H1 (cell line): ENCODE measurements at regions not wholly inside any gene's neighbourhood (a gene's known extent, or its start where the extent isn't known, plus 50 kb on each side); places are given as distances from the start of the nearest gene placed in this dataset.

Experiments used
- CTCF ChIA-PET: fragments of 300-600 bp; sonication (Branson Sonifier 250); formaldehyde crosslinking; loops from one replicate; lab custom pipeline; 2021; ENCODE audit not compliant: partially characterized antibody; lab: Charles Lee
- POLR2A ChIA-PET: fragments of 300-600 bp; sonication (Branson Sonifier 250); formaldehyde crosslinking; loops from one replicate; lab custom pipeline; 2021; ENCODE audit warnings: inconsistent platforms; ENCODE audit not compliant: partially characterized antibody; lab: Charles Lee
- DNase-seq, 2 experiments: peaks; one replicate each; pipeline versions ENCODE4 v3.0.0 to v3.0.0-alpha.2; 2010 to 2022; ENCODE audit warnings: low spot score in 2 of 2, low read depth in 1 of 2, mixed read lengths in 1 of 2
- FAIRE-seq: peaks from 2 replicates; lab custom pipeline; 2011; peaks lifted over from hg19 to GRCh38; lab: Jason Lieb, UNC
- H2AFZ ChIP-seq: 2 replicates; pipeline ENCODE4 v1.8.1; 2012; ENCODE audit warnings: low read length, inconsistent platforms
- H2AK5ac ChIP-seq: 2 replicates; pipeline ENCODE4 v1.6.1; 2013; ENCODE audit warnings: low read depth, low read length
- H2BK120ac ChIP-seq: replicated peaks from 2 replicates; pipeline ENCODE3; 2013; ENCODE audit warnings: low read depth, low read length, inconsistent platforms
- H2BK12ac ChIP-seq: 2 replicates; pipeline ENCODE4 v1.6.1; 2013; ENCODE audit warnings: low read depth, low read length
- H2BK15ac ChIP-seq: 2 replicates; pipeline ENCODE4 v1.6.1; 2013; ENCODE audit warnings: low read length
- H2BK20ac ChIP-seq: 2 replicates; pipeline ENCODE4 v1.6.1; 2013; ENCODE audit warnings: low read length
- H2BK5ac ChIP-seq: 2 replicates; pipeline ENCODE4 v1.6.1; 2013; ENCODE audit warnings: low read depth, low read length
- H3K14ac ChIP-seq: 2 replicates; pipeline ENCODE4 v1.6.1; 2013; ENCODE audit warnings: inconsistent platforms; ENCODE audit not compliant: insufficient read length
- H3K18ac ChIP-seq: 2 replicates; pipeline ENCODE4 v1.6.1; 2013; ENCODE audit warnings: low read length; ENCODE audit errors: extremely low read depth
- H3K23ac ChIP-seq: 2 replicates; pipeline ENCODE4 v1.6.1; 2013; ENCODE audit warnings: inconsistent platforms; ENCODE audit not compliant: insufficient read length
- H3K23me2 ChIP-seq: 2 replicates; pipeline ENCODE4 v1.6.1; 2013; ENCODE audit warnings: low read depth, low read length
- H3K27ac ChIP-seq: 2 replicates; pipeline ENCODE4 v1.6.1; 2011; ENCODE audit warnings: low read depth, low read length, inconsistent platforms
- H3K27me3 ChIP-seq, 4 experiments: replicated peaks in 1 of 4; 1 replicate in 1 of 4; 2 replicates in 3 of 4; pipeline versions ENCODE4 v1.6.1 to v1.8.1; 2011 to 2013; ENCODE audit warnings: low read length in 3 of 4, mild to moderate bottlenecking in 3 of 4, inconsistent platforms in 2 of 4, mixed read lengths in 2 of 4, moderate library complexity in 1 of 4; ENCODE audit not compliant: control insufficient read depth in 3 of 4, insufficient read depth in 3 of 4; ENCODE audit errors: extremely low read depth in 1 of 4
- H3K36me3 ChIP-seq, 4 experiments: 2 replicates each; pipeline versions ENCODE4 v1.6.1 to v1.8.1; 2011 to 2013; ENCODE audit warnings: mild to moderate bottlenecking in 4 of 4, low read length in 3 of 4, moderate library complexity in 2 of 4, control low read depth in 1 of 4, inconsistent platforms in 1 of 4; ENCODE audit not compliant: insufficient read depth in 4 of 4, control insufficient read depth in 2 of 4
- H3K4ac ChIP-seq: replicated peaks from 2 replicates; pipeline ENCODE3; 2013; ENCODE audit warnings: low read length, low read depth, mixed read lengths, inconsistent platforms; ENCODE audit not compliant: insufficient read length
- H3K4me1 ChIP-seq, 4 experiments: replicated peaks in 1 of 4; 1 replicate in 1 of 4; 2 replicates in 3 of 4; pipeline versions ENCODE4 v1.6.1 to v1.8.1; 2011 to 2013; ENCODE audit warnings: low read length in 3 of 4, inconsistent platforms in 2 of 4, mixed read lengths in 1 of 4; ENCODE audit not compliant: insufficient read depth in 4 of 4, control insufficient read depth in 3 of 4
- H3K4me2 ChIP-seq, 2 experiments: 2 replicates each; pipeline versions ENCODE4 v1.6.1 to v1.8.1; 2011 to 2013; ENCODE audit warnings: low read depth in 2 of 2, low read length in 2 of 2, control low read depth in 1 of 2, inconsistent platforms in 1 of 2, mild to moderate bottlenecking in 1 of 2; ENCODE audit not compliant: insufficient read depth in 1 of 2
- H3K4me3 ChIP-seq, 4 experiments: fragments of 200-600, 300-600 bp in 1 of 4; sonication (generic), shearing (Covaris generic), sonication (Bioruptor Twin) in 1 of 4; 2 replicates each; pipeline versions ENCODE4 v1.5.1 to v1.8.1; 2011 to 2016; ENCODE audit warnings: low read length in 4 of 4, low read depth in 3 of 4, control low read depth in 2 of 4, inconsistent platforms in 2 of 4, mild to moderate bottlenecking in 2 of 4, mixed read lengths in 1 of 4, moderate library complexity in 1 of 4; ENCODE audit not compliant: insufficient read depth in 2 of 4; ENCODE audit errors: extremely low read depth in 1 of 4
- H3K56ac ChIP-seq: replicated peaks from 2 replicates; pipeline ENCODE3; 2013; ENCODE audit warnings: low read depth, mild to moderate bottlenecking, mixed read lengths, low read length, inconsistent platforms; ENCODE audit not compliant: insufficient read length
- H3K79me1 ChIP-seq: 2 replicates; pipeline ENCODE4 v1.6.1; 2013; ENCODE audit warnings: low read depth, low read length, control low read depth
- H3K79me2 ChIP-seq, 2 experiments: 2 replicates each; pipeline versions ENCODE4 v1.6.1 to v1.8.1; 2012 to 2013; ENCODE audit warnings: low read length in 2 of 2, mild to moderate bottlenecking in 2 of 2, inconsistent platforms in 1 of 2; ENCODE audit not compliant: insufficient read depth in 2 of 2, control insufficient read depth in 1 of 2
- H3K9ac ChIP-seq, 4 experiments: replicated peaks in 1 of 4; 1 replicate in 1 of 4; 2 replicates in 3 of 4; pipeline versions ENCODE4 v1.6.1 to v1.8.1; 2011 to 2013; ENCODE audit warnings: low read depth in 3 of 4, low read length in 3 of 4, control low read depth in 2 of 4, mild to moderate bottlenecking in 2 of 4, moderate library complexity in 2 of 4, inconsistent platforms in 1 of 4; ENCODE audit errors: extremely low read depth in 1 of 4
- H3K9me3 ChIP-seq, 2 experiments: 2 replicates each; pipeline versions ENCODE4 v1.6.1 to v1.8.1; 2012 to 2013; ENCODE audit warnings: mild to moderate bottlenecking in 2 of 2, moderate library complexity in 2 of 2, control low read depth in 1 of 2, inconsistent platforms in 1 of 2, low read depth in 1 of 2, low read length in 1 of 2, mixed read lengths in 1 of 2; ENCODE audit not compliant: insufficient read depth in 2 of 2
- H4K20me1 ChIP-seq, 2 experiments: replicated peaks in 1 of 2; 2 replicates each; pipeline versions ENCODE3 to v1.8.1; 2011 to 2013; ENCODE audit warnings: inconsistent platforms in 2 of 2, low read length in 2 of 2, mild to moderate bottlenecking in 1 of 2; ENCODE audit not compliant: insufficient read depth in 2 of 2, control insufficient read depth in 1 of 2
- H4K5ac ChIP-seq: 2 replicates; pipeline ENCODE4 v1.6.1; 2013; ENCODE audit warnings: low read length, low read depth, mixed read lengths, inconsistent platforms; ENCODE audit not compliant: insufficient read length
- H4K8ac ChIP-seq: 2 replicates; pipeline ENCODE4 v1.8.0; 2013; ENCODE audit warnings: mild to moderate bottlenecking, moderate library complexity, low read length, inconsistent platforms; ENCODE audit not compliant: insufficient read depth; ENCODE audit errors: extremely low read depth
- H4K91ac ChIP-seq: replicated peaks from 2 replicates; pipeline ENCODE3; 2013; ENCODE audit warnings: low read length, mixed read lengths, inconsistent platforms; ENCODE audit not compliant: insufficient read length
- ASH2L ChIP-seq: fragments of 200-600, 300-600 bp; sonication (generic); IDR thresholded peaks from one replicate; pipeline ENCODE4 v1.7.1; 2017; ENCODE audit warnings: low read length
- CHD2 ChIP-seq: IDR thresholded peaks from 2 replicates; pipeline ENCODE4 v1.6.1; 2012; ENCODE audit warnings: low read length, improper control_type of control experiment
- GTF2F1 ChIP-seq: IDR thresholded peaks from 2 replicates; pipeline ENCODE4 v1.6.1; 2012; ENCODE audit warnings: low read depth, low read length, improper control_type of control experiment, borderline replicate concordance
- HDAC6 ChIP-seq: IDR thresholded peaks from one replicate; pipeline ENCODE4 v1.7.1; 2012; ENCODE audit warnings: low read depth, mild to moderate bottlenecking, inconsistent platforms, low read length, moderate library complexity
- SAP30 ChIP-seq: fragments of 300-600 bp; sonication (generic); IDR thresholded peaks from 2 replicates; pipeline ENCODE4 v1.7.1; 2012; ENCODE audit warnings: low read length, moderate library complexity, mild to moderate bottlenecking, inconsistent platforms; ENCODE audit not compliant: insufficient read depth, insufficient replicate concordance
- TAF7 ChIP-seq: optimal IDR thresholded peaks from 2 replicates; pipeline ENCODE3; 2011; ENCODE audit warnings: low read depth, mild to moderate bottlenecking, inconsistent platforms, low read length, moderate library complexity, borderline replicate concordance
- WGBS, 2 experiments: shearing (Covaris generic) in 1 of 2; methylation state at CpG; one replicate each; pipeline versions ENCODE4 v1.1.6 to v1.1.7; 2013 to 2015; ENCODE audit warnings: low lambda C conversion rate in 2 of 2, mixed read lengths in 2 of 2, inconsistent platforms in 1 of 2, low coverage in 1 of 2, missing lambda C conversion rate in 1 of 2; ENCODE audit not compliant: insufficient replicate concordance in 2 of 2, insufficient coverage in 1 of 2, insufficient read length in 1 of 2; ENCODE audit errors: extremely low coverage in 1 of 2, missing lambda C conversion rate in 1 of 2; 5-methylcytosine and 5-hydroxymethylcytosine counted together

DNA sequence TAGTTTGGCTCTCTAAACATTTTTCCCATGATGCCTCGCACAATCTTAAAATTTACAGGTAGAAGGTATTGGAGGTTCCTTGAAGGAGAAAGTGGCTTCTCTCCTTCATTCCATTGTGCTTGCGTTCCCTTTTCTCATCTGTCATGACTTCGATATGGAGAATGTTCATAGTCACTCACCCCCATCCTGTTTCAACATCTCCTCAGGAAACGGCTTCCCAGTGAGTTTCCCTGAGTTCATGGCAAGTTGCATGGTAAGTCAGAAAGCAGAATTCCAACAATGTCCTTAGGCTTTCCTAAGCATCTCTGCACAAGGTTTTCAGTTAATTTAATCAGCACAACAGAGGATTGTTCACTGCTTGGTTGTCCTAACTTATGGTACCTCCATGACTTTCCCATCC is 581.8 kb upstream of the SLITRK5 start (continued):
- TF ChIP-seq GTF2F1: no peak

DNA sequence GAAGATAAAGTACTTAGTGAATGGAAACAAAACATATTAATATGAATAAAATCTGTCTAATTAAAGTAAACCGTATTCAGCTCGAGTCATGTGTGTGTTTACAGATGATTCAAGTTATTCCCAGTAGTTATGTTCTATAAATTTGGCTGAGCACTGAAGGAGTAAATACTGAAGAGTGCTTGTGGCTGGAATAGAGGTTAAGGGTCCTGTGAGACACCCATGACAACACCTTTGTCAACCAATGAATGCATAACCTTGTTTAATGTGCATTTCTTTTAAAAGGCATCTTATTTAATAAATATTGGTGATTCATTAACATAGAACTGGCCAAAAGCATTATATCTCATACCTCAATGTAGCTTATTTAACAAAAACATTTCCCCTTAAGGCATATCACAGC is 577.8 kb upstream of the SLITRK5 start:
- Histone ChIP-seq H2BK12ac (no peak overlapping the region), H4K8ac (no peak overlapping the region), H3K27me3 (no peaks in the 10 kb centered on the region), H2BK15ac (no peak overlapping the region), H3K18ac (no peak overlapping the region), H3K23me2 (no peaks in the 10 kb centered on the region), H3K4me2 (no peak overlapping the region), H2BK5ac (no peak overlapping the region), H2BK120ac (no peak overlapping the region), H3K79me2 (no peaks in the 10 kb centered on the region), H3K14ac (no peak overlapping the region), H3K9me3 (no peaks in the 10 kb centered on the region), H4K91ac (no peak overlapping the region), H3K4me1 (no peaks in the 10 kb centered on the region), H3K36me3 (no peaks in the 10 kb centered on the region), H3K79me1 (no peaks in the 10 kb centered on the region), H3K27ac (no peak overlapping the region), H3K23ac (no peak overlapping the region), H3K9ac (no peak overlapping the region), H3K4ac (no peak overlapping the region), H3K56ac (no peak overlapping the region), H2BK20ac (no peak overlapping the region), H2AK5ac (no peak overlapping the region), H4K5ac (no peak overlapping the region), H2AFZ (no peak overlapping the region), H3K4me3 (no peak overlapping the region), H4K20me1 (no peaks in the 10 kb centered on the region)
- ChIA-PET CTCF (no interaction called here), POLR2A (no interaction called here)
- DNase-seq (no peak), FAIRE-seq (no peak)
- TF ChIP-seq HDAC6: no peak
- TF ChIP-seq SAP30: no peak
- TF ChIP-seq TAF7: no peak
- no peak for TF ChIP-seq ASH2L
- no peak for TF ChIP-seq CHD2
- 95% methylated on average over 2 of the region's 2 CpGs; no CpG with 5 or more reads in 1 of the 2 experiments for WGBS, 2 experiments
